C4-2B (cell line): ENCODE measurements at regions not wholly inside any gene's neighbourhood (a gene's known extent, or its start where the extent isn't known, plus 50 kb on each side); places are given as distances from the start of the nearest gene placed in this dataset.

Experiments
- CTCF ChIP-seq: fragments of 450-650 bp; conservative IDR thresholded peaks from 2 replicates; pipeline ENCODE4 v1.5.1; 2017; ENCODE audit warnings: mild to moderate bottlenecking
- ZFX ChIP-seq: fragments of 450-650 bp; IDR thresholded peaks from 2 replicates; pipeline ENCODE4 v1.6.1; 2017

- TF ChIP-seq CTCF, result no peak
- TF ChIP-seq ZFX, result no peak
Observed at GRCh38 chr11:27282806-27283205, 80.2 kb downstream of the CCDC34 start.
